ENCODE measurements at regions not wholly inside any gene's neighbourhood (a gene's known extent, or its start where the extent isn't known, plus 50 kb on each side); places are given as distances from the start of the nearest gene placed in this dataset.
"Not testable (repeated sequence)": the region's sequence is repeated elsewhere in the genome, so short reads cannot be mapped to it uniquely, and the experiment has no call there.

DNA sequence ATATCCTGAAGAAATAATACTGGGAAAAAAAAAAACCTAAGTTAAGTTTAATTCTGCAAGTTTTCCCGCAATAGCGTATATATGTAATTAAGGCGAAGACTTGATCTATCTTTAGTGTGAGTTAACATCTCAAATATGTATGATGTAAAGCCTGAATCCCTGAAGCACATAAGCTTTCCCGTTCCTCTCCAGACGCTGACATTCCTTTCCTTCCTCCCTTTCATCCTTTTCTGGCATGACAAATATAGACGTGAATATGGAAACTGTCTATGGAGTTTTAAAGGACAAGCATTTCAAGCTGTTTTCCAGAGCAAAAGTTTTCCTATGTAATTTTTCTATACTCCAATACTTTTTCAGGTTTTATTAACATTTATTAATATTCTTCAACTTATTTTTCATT lies 637.0 kb downstream of the COL12A1 start:
- no peak for TF ChIP-seq ZC3H10 (CRISPR knock-in tag; IDR thresholded peaks at IDR 0.05)
- no peak for TF ChIP-seq BACH2 (CRISPR knock-in tag; IDR thresholded peaks at IDR 0.05; ENCODE audit: borderline replicate concordance)
- TF ChIP-seq ZNF565 (CRISPR knock-in tag; conservative IDR thresholded peaks at IDR 0.05; ENCODE audit: low read depth): no peak
- no peak for TF ChIP-seq GLIS3 (CRISPR knock-in tag; IDR thresholded peaks at IDR 0.05)
- TF ChIP-seq RARB (CRISPR knock-in tag; IDR thresholded peaks at IDR 0.05): no peak
- TF ChIP-seq, protein P1, sequence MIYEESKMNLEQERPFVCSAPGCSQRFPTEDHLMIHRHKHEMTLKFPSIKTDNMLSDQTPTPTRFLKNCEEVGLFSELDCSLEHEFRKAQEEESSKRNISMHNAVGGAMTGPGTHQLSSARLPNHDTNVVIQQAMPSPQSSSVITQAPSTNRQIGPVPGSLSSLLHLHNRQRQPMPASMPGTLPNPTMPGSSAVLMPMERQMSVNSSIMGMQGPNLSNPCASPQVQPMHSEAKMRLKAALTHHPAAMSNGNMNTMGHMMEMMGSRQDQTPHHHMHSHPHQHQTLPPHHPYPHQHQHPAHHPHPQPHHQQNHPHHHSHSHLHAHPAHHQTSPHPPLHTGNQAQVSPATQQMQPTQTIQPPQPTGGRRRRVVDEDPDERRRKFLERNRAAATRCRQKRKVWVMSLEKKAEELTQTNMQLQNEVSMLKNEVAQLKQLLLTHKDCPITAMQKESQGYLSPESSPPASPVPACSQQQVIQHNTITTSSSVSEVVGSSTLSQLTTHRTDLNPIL (CRISPR knock-in tag; IDR thresholded peaks at IDR 0.05; ENCODE audit: low read depth): no peak
- TF ChIP-seq, protein P2, sequence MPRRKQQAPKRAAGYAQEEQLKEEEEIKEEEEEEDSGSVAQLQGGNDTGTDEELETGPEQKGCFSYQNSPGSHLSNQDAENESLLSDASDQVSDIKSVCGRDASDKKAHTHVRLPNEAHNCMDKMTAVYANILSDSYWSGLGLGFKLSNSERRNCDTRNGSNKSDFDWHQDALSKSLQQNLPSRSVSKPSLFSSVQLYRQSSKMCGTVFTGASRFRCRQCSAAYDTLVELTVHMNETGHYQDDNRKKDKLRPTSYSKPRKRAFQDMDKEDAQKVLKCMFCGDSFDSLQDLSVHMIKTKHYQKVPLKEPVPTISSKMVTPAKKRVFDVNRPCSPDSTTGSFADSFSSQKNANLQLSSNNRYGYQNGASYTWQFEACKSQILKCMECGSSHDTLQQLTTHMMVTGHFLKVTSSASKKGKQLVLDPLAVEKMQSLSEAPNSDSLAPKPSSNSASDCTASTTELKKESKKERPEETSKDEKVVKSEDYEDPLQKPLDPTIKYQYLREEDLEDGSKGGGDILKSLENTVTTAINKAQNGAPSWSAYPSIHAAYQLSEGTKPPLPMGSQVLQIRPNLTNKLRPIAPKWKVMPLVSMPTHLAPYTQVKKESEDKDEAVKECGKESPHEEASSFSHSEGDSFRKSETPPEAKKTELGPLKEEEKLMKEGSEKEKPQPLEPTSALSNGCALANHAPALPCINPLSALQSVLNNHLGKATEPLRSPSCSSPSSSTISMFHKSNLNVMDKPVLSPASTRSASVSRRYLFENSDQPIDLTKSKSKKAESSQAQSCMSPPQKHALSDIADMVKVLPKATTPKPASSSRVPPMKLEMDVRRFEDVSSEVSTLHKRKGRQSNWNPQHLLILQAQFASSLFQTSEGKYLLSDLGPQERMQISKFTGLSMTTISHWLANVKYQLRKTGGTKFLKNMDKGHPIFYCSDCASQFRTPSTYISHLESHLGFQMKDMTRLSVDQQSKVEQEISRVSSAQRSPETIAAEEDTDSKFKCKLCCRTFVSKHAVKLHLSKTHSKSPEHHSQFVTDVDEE (CRISPR knock-in tag; IDR thresholded peaks at IDR 0.05): no peak
- TF ChIP-seq PPARA (CRISPR knock-in tag; IDR thresholded peaks at IDR 0.05; ENCODE audit: borderline replicate concordance): no peak
- TF ChIP-seq ZNF8 (CRISPR knock-in tag; IDR thresholded peaks at IDR 0.05): no peak
- no peak for TF ChIP-seq SNAI2 (CRISPR knock-in tag; IDR thresholded peaks at IDR 0.05)
- no peak for TF ChIP-seq OSR1 (CRISPR knock-in tag; IDR thresholded peaks at IDR 0.05)

DNA sequence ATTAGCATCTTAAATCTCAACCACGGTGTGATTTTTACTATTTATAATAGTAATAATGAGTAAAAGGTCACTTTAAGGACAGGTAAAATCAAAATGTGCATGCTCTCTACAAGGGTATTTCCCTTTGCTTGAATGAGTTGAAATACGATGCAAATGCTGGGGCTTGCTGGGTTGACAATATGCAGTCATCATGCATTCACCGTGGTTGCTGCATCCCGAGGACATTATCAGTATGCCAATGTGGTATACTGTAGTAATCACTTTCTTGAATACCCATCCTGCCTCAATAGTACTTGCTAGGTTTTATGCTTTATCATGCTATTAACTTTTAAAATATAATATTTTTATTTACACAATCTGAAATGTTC lies 637.9 kb downstream of the COL12A1 start:
- ATAC-seq: not testable (repeated sequence)

More for the DNA sequence above, 637.0 kb downstream of the COL12A1 start:
- no peak for ATAC-seq

DNA sequence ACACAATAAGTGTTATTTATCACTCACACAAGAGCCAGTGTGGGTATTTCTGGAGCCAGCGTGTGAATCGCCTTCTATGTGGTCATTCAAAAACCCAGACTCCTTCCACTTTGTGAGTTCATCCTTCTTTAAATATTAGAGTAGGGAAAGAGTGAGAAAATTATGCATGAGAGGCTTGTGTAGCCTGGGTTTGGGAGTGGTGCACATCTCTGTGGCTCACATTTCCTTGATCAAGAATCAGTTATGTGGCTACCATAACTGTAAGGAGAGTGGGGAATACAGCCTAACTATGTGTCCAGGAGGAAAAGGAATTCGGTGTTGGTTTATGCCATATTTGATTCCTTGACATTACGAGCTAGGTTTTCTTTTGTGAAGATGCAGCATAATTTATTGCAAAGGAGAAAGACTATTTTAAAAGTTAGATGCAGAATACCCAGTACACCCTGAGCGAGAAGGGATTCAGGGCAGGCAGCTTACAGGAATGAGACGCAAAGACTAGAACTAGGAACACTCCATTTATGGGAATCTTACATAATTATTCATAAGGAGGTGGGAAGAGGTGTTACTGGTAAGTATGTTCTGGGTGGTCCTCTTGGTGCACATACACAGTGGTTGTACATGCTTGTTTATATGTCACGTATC lies 638.5 kb downstream of the COL12A1 start:
- TF ChIP-seq, protein P1 (CRISPR knock-in tag; IDR thresholded peaks at IDR 0.05; ENCODE audit: low read depth): no peak
- no peak for ATAC-seq

DNA sequence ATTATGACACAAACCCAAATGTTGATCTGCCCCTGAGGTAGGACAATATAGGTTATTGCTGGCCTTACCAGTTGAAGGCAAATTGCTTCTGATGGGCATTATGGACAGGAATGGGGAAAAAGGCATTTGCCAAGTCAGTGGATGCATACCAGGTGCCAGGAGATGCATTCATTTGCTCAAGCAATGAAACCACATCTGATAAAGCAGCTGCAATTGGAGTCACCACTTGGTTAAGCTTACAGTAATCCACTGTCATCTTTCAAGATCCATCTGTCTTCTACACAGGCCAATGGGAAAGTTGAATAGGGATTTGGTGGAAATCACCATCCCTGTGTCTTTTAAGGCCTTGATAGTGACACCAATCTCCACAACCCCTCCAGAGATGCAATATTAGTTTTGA lies 648.6 kb downstream of the COL12A1 start:
- ATAC-seq: no peak
- TF ChIP-seq TOX (CRISPR knock-in tag; IDR thresholded peaks at IDR 0.05; ENCODE audit: borderline replicate concordance) (no peak), GLIS3 (CRISPR knock-in tag; IDR thresholded peaks at IDR 0.05) (no peak)

DNA sequence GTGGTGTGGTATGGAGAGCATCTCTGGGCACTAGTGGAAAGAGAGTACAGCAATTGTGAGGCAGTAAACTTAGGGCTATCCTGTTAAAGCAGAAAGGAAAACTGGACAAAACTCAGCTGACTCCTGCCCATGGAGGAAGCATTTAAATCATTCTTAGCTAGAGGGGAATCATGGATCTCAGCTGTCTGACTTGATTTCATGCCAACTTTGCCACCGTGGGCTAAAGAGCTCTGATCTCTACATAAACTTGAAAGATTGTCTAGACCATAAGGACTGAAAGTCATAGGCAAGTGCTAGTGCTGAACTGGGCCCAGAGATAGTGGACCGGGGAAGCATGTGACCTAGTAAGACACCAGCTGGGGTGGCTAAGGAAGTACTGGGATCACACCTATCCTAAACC lies 651.8 kb downstream of the COL12A1 start:
- TF ChIP-seq ZNF565 (CRISPR knock-in tag; conservative IDR thresholded peaks at IDR 0.05; ENCODE audit: low read depth) (no peak), TCF4 (CRISPR knock-in tag; IDR thresholded peaks at IDR 0.05; ENCODE audit: borderline replicate concordance) (no peak), SNAI2 (CRISPR knock-in tag; IDR thresholded peaks at IDR 0.05) (no peak), PPARA (CRISPR knock-in tag; IDR thresholded peaks at IDR 0.05; ENCODE audit: borderline replicate concordance) (no peak), ZFP30 (CRISPR knock-in tag; IDR thresholded peaks at IDR 0.05) (no peak), OSR1 (CRISPR knock-in tag; IDR thresholded peaks at IDR 0.05) (no peak), TOX (CRISPR knock-in tag; IDR thresholded peaks at IDR 0.05; ENCODE audit: borderline replicate concordance) (no peak), ZNF70 (CRISPR knock-in tag; IDR thresholded peaks at IDR 0.05) (no peak), ESRRG (CRISPR knock-in tag; IDR thresholded peaks at IDR 0.05) (no peak), ARNTL (CRISPR knock-in tag; IDR thresholded peaks at IDR 0.05; ENCODE audit: borderline replicate concordance, low read depth) (no peak)
- TF ChIP-seq, protein P3, sequence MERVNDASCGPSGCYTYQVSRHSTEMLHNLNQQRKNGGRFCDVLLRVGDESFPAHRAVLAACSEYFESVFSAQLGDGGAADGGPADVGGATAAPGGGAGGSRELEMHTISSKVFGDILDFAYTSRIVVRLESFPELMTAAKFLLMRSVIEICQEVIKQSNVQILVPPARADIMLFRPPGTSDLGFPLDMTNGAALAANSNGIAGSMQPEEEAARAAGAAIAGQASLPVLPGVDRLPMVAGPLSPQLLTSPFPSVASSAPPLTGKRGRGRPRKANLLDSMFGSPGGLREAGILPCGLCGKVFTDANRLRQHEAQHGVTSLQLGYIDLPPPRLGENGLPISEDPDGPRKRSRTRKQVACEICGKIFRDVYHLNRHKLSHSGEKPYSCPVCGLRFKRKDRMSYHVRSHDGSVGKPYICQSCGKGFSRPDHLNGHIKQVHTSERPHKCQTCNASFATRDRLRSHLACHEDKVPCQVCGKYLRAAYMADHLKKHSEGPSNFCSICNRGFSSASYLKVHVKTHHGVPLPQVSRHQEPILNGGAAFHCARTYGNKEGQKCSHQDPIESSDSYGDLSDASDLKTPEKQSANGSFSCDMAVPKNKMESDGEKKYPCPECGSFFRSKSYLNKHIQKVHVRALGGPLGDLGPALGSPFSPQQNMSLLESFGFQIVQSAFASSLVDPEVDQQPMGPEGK (CRISPR knock-in tag; IDR thresholded peaks at IDR 0.05; ENCODE audit: borderline replicate concordance): no peak
- TF ChIP-seq, protein P4, sequence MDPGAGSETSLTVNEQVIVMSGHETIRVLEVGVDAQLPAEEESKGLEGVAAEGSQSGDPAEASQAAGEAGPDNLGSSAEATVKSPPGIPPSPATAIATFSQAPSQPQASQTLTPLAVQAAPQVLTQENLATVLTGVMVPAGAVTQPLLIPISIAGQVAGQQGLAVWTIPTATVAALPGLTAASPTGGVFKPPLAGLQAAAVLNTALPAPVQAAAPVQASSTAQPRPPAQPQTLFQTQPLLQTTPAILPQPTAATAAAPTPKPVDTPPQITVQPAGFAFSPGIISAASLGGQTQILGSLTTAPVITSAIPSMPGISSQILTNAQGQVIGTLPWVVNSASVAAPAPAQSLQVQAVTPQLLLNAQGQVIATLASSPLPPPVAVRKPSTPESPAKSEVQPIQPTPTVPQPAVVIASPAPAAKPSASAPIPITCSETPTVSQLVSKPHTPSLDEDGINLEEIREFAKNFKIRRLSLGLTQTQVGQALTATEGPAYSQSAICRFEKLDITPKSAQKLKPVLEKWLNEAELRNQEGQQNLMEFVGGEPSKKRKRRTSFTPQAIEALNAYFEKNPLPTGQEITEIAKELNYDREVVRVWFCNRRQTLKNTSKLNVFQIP (CRISPR knock-in tag; IDR thresholded peaks at IDR 0.05; ENCODE audit: borderline replicate concordance, low read depth): no peak
- no peak for ATAC-seq

Measured in SK-N-SH treated with all-trans-retinoic acid at 6 μM for 48 hours (cell line).